SK-N-MC (cell line): ENCODE measurements at regions not wholly inside any gene's neighbourhood (a gene's known extent, or its start where the extent isn't known, plus 50 kb on each side); places are given as distances from the start of the nearest gene placed in this dataset.

Source experiments
- EZH2 ChIP-seq: fragments of 200-600 bp; sonication (generic); IDR thresholded peaks from one replicate; pipeline ENCODE4 v1.6.1; 2017; ENCODE audit warnings: antibody characterized with exemption
- POLR2AphosphoS5 ChIP-seq: IDR thresholded peaks from 2 replicates; pipeline ENCODE4 v1.6.1; 2012; ENCODE audit warnings: mild to moderate bottlenecking, low read depth, low read length, borderline replicate concordance

GRCh38 chr6:167442245-167442644 lies 117.4 kb downstream of the TTLL2 start:
- TF ChIP-seq EZH2 (no peak), POLR2AphosphoS5 (no peak)
